B cell (primary cell): ENCODE measurements at regions not wholly inside any gene's neighbourhood (a gene's known extent, or its start where the extent isn't known, plus 50 kb on each side); places are given as distances from the start of the nearest gene placed in this dataset.

ENCODE experiments used
- ATAC-seq: fragments of 200-7000 bp; cut with Tn5 transposase; one replicate; pipeline ENCODE4 v1.10.0; 2021; ENCODE audit warnings: low read depth, mild to moderate bottlenecking, moderate number of reproducible peaks, moderate library complexity
- CTCF ChIA-PET: fragments of 350-600 bp; sonication (Branson Sonifier 250); formaldehyde crosslinking; loops from one replicate; lab custom pipeline; 2021; ENCODE audit warnings: antibody characterized with exemption, inconsistent platforms; lab: Charles Lee
- POLR2A ChIA-PET: fragments of 350-600 bp; sonication (Branson Sonifier 250); formaldehyde crosslinking; loops from one replicate; lab custom pipeline; 2021; ENCODE audit warnings: antibody characterized with exemption; lab: Charles Lee
- DNase-seq: peaks from one replicate; pipeline ENCODE4 v3.0.0; 2013
- H2AFZ ChIP-seq: 2 replicates; pipeline ENCODE4 v1.6.1; 2012; ENCODE audit warnings: mild to moderate bottlenecking, low read depth, low read length; ENCODE audit not compliant: insufficient read depth, poor library complexity, severe bottlenecking
- H3K27ac ChIP-seq, 2 donors: 1 replicate in 1 of 2; 2 replicates in 1 of 2; pipeline ENCODE4 v1.5.1; 2012 to 2013; ENCODE audit warnings: low read length in 2 of 2, mild to moderate bottlenecking in 2 of 2, moderate library complexity in 1 of 2
- H3K27me3 ChIP-seq, 4 experiments: fragments of 200-600 bp in 1 of 4; sonication (generic) in 1 of 4; replicated peaks in 1 of 4; 1 replicate in 2 of 4; 2 replicates in 2 of 4; pipeline versions ENCODE4 v1.6.1 to v1.7.0; 2013 to 2016; ENCODE audit warnings: low read length in 3 of 4, mild to moderate bottlenecking in 2 of 4, mixed read lengths in 1 of 4, moderate library complexity in 1 of 4; ENCODE audit not compliant: insufficient read depth in 4 of 4, control insufficient read depth in 3 of 4; ENCODE audit errors: control extremely low read depth in 1 of 4
- H3K36me3 ChIP-seq, 2 experiments: replicated peaks in 1 of 2; 1 replicate in 1 of 2; 2 replicates in 1 of 2; pipeline versions ENCODE4 v1.6.1 to v1.7.1; 2013; ENCODE audit warnings: low read length in 1 of 2; ENCODE audit not compliant: insufficient read depth in 2 of 2, control insufficient read depth in 1 of 2; ENCODE audit errors: control extremely low read depth in 1 of 2, extremely low read depth in 1 of 2
- H3K4me1 ChIP-seq, 2 donors: fragments of 200-600 bp in 1 of 2; sonication (generic) in 1 of 2; 1 replicate in 1 of 2; 2 replicates in 1 of 2; pipeline versions ENCODE4 v1.5.1 to v1.6.1; 2013 to 2017; ENCODE audit warnings: low read length in 2 of 2; ENCODE audit not compliant: control insufficient read depth in 2 of 2, insufficient read depth in 2 of 2
- H3K4me2 ChIP-seq: replicated peaks from 2 replicates; pipeline ENCODE3; 2012; ENCODE audit warnings: mild to moderate bottlenecking, low read depth, low read length; ENCODE audit not compliant: poor library complexity, severe bottlenecking
- H3K4me3 ChIP-seq, 5 experiments: fragments of 200-600 bp in 1 of 5; sonication (generic) in 1 of 5; 1 replicate in 3 of 5; 2 replicates in 2 of 5; pipeline versions ENCODE4 v1.5.1 to v1.7.0; 2011 to 2016; ENCODE audit warnings: low read length in 4 of 5, mild to moderate bottlenecking in 4 of 5, low read depth in 2 of 5, control low read depth in 1 of 5, moderate library complexity in 1 of 5; ENCODE audit not compliant: insufficient read depth in 1 of 5; ENCODE audit errors: control extremely low read depth in 1 of 5, extremely low read depth in 1 of 5
- H3K79me2 ChIP-seq: fragments of 200-600 bp; sonication (generic); one replicate; pipeline ENCODE4 v1.6.0; 2016; ENCODE audit warnings: low read length; ENCODE audit not compliant: control insufficient read depth, insufficient read depth
- H3K9ac ChIP-seq: fragments of 200-600 bp; sonication (generic); 2 replicates; pipeline ENCODE4 v1.6.1; 2017; ENCODE audit warnings: mild to moderate bottlenecking, low read length, moderate library complexity
- H3K9me3 ChIP-seq, 3 donors: one replicate each; pipeline versions ENCODE4 v1.6.1 to v1.7.1; 2013; ENCODE audit warnings: low read length in 2 of 3; ENCODE audit not compliant: control insufficient read depth in 2 of 3, insufficient read depth in 1 of 3; ENCODE audit errors: control extremely low read depth in 1 of 3
- H4K20me1 ChIP-seq: 2 replicates; pipeline ENCODE4 v1.6.0; 2012; ENCODE audit warnings: mild to moderate bottlenecking, low read length; ENCODE audit not compliant: insufficient read depth, control insufficient read depth, poor library complexity, severe bottlenecking
- H3K27ac Mint-ChIP-seq: one replicate; pipeline ENCODE4 v1.8.0; 2021; ENCODE audit warnings: mixed read lengths
- H3K27me3 Mint-ChIP-seq: one replicate; pipeline ENCODE4 v1.8.0; 2021; ENCODE audit warnings: mixed read lengths
- H3K4me1 Mint-ChIP-seq: one replicate; pipeline ENCODE4 v1.8.0; 2021; ENCODE audit warnings: mixed read lengths
- H3K4me3 Mint-ChIP-seq: one replicate; pipeline ENCODE4 v1.8.0; 2021; ENCODE audit warnings: mixed read lengths
- H3K9me3 Mint-ChIP-seq: one replicate; pipeline ENCODE4 v1.8.0; 2022; ENCODE audit warnings: mixed read lengths; ENCODE audit not compliant: insufficient read depth
- CTCF ChIP-seq: fragments of 200-600 bp; IDR thresholded peaks from one replicate; pipeline ENCODE4 v1.8.0; 2022; ENCODE audit warnings: antibody characterized with exemption, mild to moderate bottlenecking
- EZH2 ChIP-seq: IDR thresholded peaks from 2 replicates; pipeline ENCODE4 v1.6.1; 2012; ENCODE audit warnings: borderline replicate concordance, low read depth, mild to moderate bottlenecking, moderate library complexity, low read length; ENCODE audit not compliant: insufficient read depth, poor library complexity, severe bottlenecking
- WGBS: methylation state at CpG from one replicate; pipeline ENCODE4 v1.1.5; 2013; ENCODE audit warnings: missing lambda C conversion rate; ENCODE audit not compliant: insufficient coverage; 5-methylcytosine and 5-hydroxymethylcytosine counted together
- intact Hi-C: fragments of 100-400 bp; cut with micrococcal nuclease; formaldehyde crosslinking; loops from one replicate; pipeline ENCODE4 v1.10.0; 2022

- TF ChIP-seq CTCF (no peak), EZH2 (no peak)
- Mint-ChIP-seq H3K9me3 (no peaks in the 10 kb centered on the region), H3K27ac (no peak overlapping the region), H3K27me3 (no peaks in the 10 kb centered on the region), H3K4me1 (no peaks in the 10 kb centered on the region), H3K4me3 (no peak overlapping the region)
- ChIA-PET POLR2A (no interaction called here), CTCF (no interaction called here)
- ATAC-seq = no peak
- H3K27ac ChIP-seq = no peak overlapping the region
- no peaks in the 10 kb centered on the region for H3K27me3 ChIP-seq
- H2AFZ ChIP-seq = no peak overlapping the region
- H3K4me3 ChIP-seq = no peak overlapping the region
- no peaks in the 10 kb centered on the region for H3K4me1 ChIP-seq
- DNase-seq = no peak
- no peak overlapping the region for H3K4me2 ChIP-seq
- H3K79me2 ChIP-seq = no peaks in the 10 kb centered on the region
- no CpG with 5 or more reads among the region's 2 CpGs for WGBS
- no peaks in the 10 kb centered on the region for H3K9me3 ChIP-seq
- no peaks in the 10 kb centered on the region for H3K36me3 ChIP-seq
- no peak overlapping the region for H3K9ac ChIP-seq
- intact Hi-C loops = no loop called here
- no peaks in the 10 kb centered on the region for H4K20me1 ChIP-seq
Observed at GRCh38 chr1:80987106-80987505, 813.6 kb upstream of the ADGRL2 start.

- no CpG with 5 or more reads among the region's 3 CpGs for WGBS
- ChIA-PET POLR2A (no interaction called here), CTCF (no interaction called here)
- no peaks in the 10 kb centered on the region for H3K9me3 ChIP-seq
- TF ChIP-seq CTCF (no peak), EZH2 (no peak)
- no peaks in the 10 kb centered on the region for H3K36me3 ChIP-seq
- H3K4me3 ChIP-seq = no peak overlapping the region
- H2AFZ ChIP-seq = no peak overlapping the region
- no peaks in the 10 kb centered on the region for H4K20me1 ChIP-seq
- no peaks in the 10 kb centered on the region for H3K27me3 ChIP-seq
- no peak overlapping the region for H3K9ac ChIP-seq
- H3K4me2 ChIP-seq = no peak overlapping the region
- H3K9me3 Mint-ChIP-seq = no peaks in the 10 kb centered on the region
- no peak overlapping the region for H3K4me3 Mint-ChIP-seq
- ATAC-seq = no peak
- intact Hi-C loops = no loop called here
- no peak overlapping the region for H3K27ac ChIP-seq
- no peaks in the 10 kb centered on the region for H3K4me1 Mint-ChIP-seq
- no peaks in the 10 kb centered on the region for H3K4me1 ChIP-seq
- H3K79me2 ChIP-seq = no peaks in the 10 kb centered on the region
- H3K27me3 Mint-ChIP-seq = no peaks in the 10 kb centered on the region
- no peak for DNase-seq
- H3K27ac Mint-ChIP-seq = no peak overlapping the region
Observed at GRCh38 chr1:80982831-80983230, 817.9 kb upstream of the ADGRL2 start.
